ENCODE measurements at regions not wholly inside any gene's neighbourhood (a gene's known extent, or its start where the extent isn't known, plus 50 kb on each side); places are given as distances from the start of the nearest gene placed in this dataset.

GRCh38 chr6:54465649-54466300 is 157.5 kb downstream of the TINAG start (continued):
- TF ChIP-seq, protein P1, sequence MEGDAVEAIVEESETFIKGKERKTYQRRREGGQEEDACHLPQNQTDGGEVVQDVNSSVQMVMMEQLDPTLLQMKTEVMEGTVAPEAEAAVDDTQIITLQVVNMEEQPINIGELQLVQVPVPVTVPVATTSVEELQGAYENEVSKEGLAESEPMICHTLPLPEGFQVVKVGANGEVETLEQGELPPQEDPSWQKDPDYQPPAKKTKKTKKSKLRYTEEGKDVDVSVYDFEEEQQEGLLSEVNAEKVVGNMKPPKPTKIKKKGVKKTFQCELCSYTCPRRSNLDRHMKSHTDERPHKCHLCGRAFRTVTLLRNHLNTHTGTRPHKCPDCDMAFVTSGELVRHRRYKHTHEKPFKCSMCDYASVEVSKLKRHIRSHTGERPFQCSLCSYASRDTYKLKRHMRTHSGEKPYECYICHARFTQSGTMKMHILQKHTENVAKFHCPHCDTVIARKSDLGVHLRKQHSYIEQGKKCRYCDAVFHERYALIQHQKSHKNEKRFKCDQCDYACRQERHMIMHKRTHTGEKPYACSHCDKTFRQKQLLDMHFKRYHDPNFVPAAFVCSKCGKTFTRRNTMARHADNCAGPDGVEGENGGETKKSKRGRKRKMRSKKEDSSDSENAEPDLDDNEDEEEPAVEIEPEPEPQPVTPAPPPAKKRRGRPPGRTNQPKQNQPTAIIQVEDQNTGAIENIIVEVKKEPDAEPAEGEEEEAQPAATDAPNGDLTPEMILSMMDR (conservative IDR thresholded peaks at IDR 0.05; ENCODE audit: low read depth in 2 of 2): no peak
- TF ChIP-seq CREB1 (CRISPR knock-in tag; IDR thresholded peaks at IDR 0.05; ENCODE audit: low read depth) (no peak), ZNF331 (CRISPR knock-in tag; IDR thresholded peaks at IDR 0.05; ENCODE audit: low read depth) (no peak), EZH2 (IDR thresholded peaks at IDR 0.05; ENCODE audit: low read depth, unreplicated experiment) (no peak), NANOG (IDR thresholded peaks at IDR 0.05; ENCODE audit: borderline replicate concordance) (no peak)

DNA sequence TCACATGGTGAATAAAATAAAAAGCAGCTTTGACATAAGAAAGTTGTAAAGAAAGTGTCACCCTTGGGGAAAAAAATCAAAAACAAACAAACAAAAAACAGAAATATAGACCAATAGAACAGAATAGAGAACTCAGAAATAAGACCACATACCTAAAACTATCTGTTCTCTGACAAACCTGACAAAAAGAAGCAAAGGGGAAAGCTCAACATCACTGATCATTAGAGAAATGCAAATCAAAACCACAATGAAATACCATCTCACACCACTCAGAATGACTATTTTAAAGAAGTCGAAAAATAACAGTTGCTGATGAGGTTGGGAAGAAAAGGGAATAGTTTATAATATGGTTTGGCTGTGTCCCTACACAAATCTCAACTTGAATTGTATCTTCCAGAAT is 159.1 kb downstream of the TINAG start:
- Mint-ChIP-seq H3K36me3 (ENCODE audit: low read depth) (no peaks in the 10 kb centered on the region; the same call in 2 of the 3 replicates), H3K27me3 (ENCODE audit: insufficient read depth, low read depth, poor library complexity) (peaks cover 2% of the 10 kb centered on the region), H3K4me1 (peaks cover 19% of the 10 kb centered on the region), H3K9me3 (no peaks in the 10 kb centered on the region), H3K4me3 (no peak overlapping the region), H3K27ac (no peak overlapping the region)
- Histone ChIP-seq H3K4me2 (no peak overlapping the region), H3K4me1 (ENCODE audit: insufficient read depth) (peaks cover 21% of the 10 kb centered on the region), H3K27ac (ENCODE audit: low read depth) (no peak overlapping the region), H3K79me2 (replicated peaks; ENCODE audit: insufficient read depth) (no peaks in the 10 kb centered on the region), H3K36me3 (ENCODE audit: insufficient read depth) (no peaks in the 10 kb centered on the region), H4K20me1 (replicated peaks; ENCODE audit: insufficient read depth) (no peaks in the 10 kb centered on the region), H3F3A (replicated peaks; ENCODE audit: low read depth) (no peaks in the 10 kb centered on the region), H3K27me3 (ENCODE audit: insufficient read depth) (no peaks in the 10 kb centered on the region), H2AFZ (no peak overlapping the region), H3K9me2 (ENCODE audit: insufficient read depth) (no peaks in the 10 kb centered on the region), H3K4me3 (no peak overlapping the region)
- DNase-seq (ENCODE audit: low spot score) (no peak), ATAC-seq (no peak)
- TF ChIP-seq, protein P2, sequence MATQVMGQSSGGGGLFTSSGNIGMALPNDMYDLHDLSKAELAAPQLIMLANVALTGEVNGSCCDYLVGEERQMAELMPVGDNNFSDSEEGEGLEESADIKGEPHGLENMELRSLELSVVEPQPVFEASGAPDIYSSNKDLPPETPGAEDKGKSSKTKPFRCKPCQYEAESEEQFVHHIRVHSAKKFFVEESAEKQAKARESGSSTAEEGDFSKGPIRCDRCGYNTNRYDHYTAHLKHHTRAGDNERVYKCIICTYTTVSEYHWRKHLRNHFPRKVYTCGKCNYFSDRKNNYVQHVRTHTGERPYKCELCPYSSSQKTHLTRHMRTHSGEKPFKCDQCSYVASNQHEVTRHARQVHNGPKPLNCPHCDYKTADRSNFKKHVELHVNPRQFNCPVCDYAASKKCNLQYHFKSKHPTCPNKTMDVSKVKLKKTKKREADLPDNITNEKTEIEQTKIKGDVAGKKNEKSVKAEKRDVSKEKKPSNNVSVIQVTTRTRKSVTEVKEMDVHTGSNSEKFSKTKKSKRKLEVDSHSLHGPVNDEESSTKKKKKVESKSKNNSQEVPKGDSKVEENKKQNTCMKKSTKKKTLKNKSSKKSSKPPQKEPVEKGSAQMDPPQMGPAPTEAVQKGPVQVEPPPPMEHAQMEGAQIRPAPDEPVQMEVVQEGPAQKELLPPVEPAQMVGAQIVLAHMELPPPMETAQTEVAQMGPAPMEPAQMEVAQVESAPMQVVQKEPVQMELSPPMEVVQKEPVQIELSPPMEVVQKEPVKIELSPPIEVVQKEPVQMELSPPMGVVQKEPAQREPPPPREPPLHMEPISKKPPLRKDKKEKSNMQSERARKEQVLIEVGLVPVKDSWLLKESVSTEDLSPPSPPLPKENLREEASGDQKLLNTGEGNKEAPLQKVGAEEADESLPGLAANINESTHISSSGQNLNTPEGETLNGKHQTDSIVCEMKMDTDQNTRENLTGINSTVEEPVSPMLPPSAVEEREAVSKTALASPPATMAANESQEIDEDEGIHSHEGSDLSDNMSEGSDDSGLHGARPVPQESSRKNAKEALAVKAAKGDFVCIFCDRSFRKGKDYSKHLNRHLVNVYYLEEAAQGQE (IDR thresholded peaks at IDR 0.05; ENCODE audit: unreplicated experiment): no peak
- TF ChIP-seq JUNB (IDR thresholded peaks at IDR 0.05; ENCODE audit: unreplicated experiment): no peak
- no peak for TF ChIP-seq ZNF462 (CRISPR knock-in tag; IDR thresholded peaks at IDR 0.05)
- TF ChIP-seq, protein P1 (conservative IDR thresholded peaks at IDR 0.05; ENCODE audit: low read depth in 2 of 2): no peak
- TF ChIP-seq ZNF331 (CRISPR knock-in tag; IDR thresholded peaks at IDR 0.05; ENCODE audit: low read depth): no peak
- no peak for TF ChIP-seq STAT1 (IDR thresholded peaks at IDR 0.05; ENCODE audit: unreplicated experiment)
- no peak for TF ChIP-seq EZH2 (IDR thresholded peaks at IDR 0.05; ENCODE audit: low read depth, unreplicated experiment)
- TF ChIP-seq EZH2phosphoT487 (IDR thresholded peaks at IDR 0.05; ENCODE audit: unreplicated experiment): no peak
- no peak for TF ChIP-seq CREB1 (CRISPR knock-in tag; IDR thresholded peaks at IDR 0.05; ENCODE audit: low read depth)
- TF ChIP-seq NANOG (IDR thresholded peaks at IDR 0.05; ENCODE audit: borderline replicate concordance): no peak
